GM10248 (cell line): ENCODE measurements at regions not wholly inside any gene's neighbourhood (a gene's known extent, or its start where the extent isn't known, plus 50 kb on each side); places are given as distances from the start of the nearest gene placed in this dataset.
A peak's percentile ranks its signal among the peaks of the same experiment; 100 is the strongest.
"Not testable (repeated sequence)": the region's sequence is repeated elsewhere in the genome, so short reads cannot be mapped to it uniquely, and the experiment has no call there.

ENCODE experiments used
- CTCF ChIA-PET: fragments of 300-600 bp; sonication (Branson Sonifier 250); formaldehyde crosslinking; extraction: SDS; loops from one replicate; lab custom pipeline; 2021; ENCODE audit warnings: antibody characterized with exemption; lab: Yijun Ruan, JAX
- POLR2A ChIA-PET: fragments of 350-650 bp; sonication (Branson Sonifier 250); formaldehyde crosslinking; extraction: SDS; loops from one replicate; lab custom pipeline; 2020; ENCODE audit warnings: antibody characterized with exemption; lab: Yijun Ruan, JAX
- DNase-seq: peaks from one replicate; pipeline ENCODE4 v3.0.0; 2012; ENCODE audit errors: extremely low spot score
- TF ChIP-seq, protein P1 (sequence below): IDR thresholded peaks from 2 replicates; pipeline ENCODE4 v1.5.1; 2012; ENCODE audit warnings: mild to moderate bottlenecking, low read depth; ENCODE audit errors: extremely low read depth, missing control alignments, control extremely low read depth

- no peak for DNase-seq
- TF ChIP-seq, protein P1, sequence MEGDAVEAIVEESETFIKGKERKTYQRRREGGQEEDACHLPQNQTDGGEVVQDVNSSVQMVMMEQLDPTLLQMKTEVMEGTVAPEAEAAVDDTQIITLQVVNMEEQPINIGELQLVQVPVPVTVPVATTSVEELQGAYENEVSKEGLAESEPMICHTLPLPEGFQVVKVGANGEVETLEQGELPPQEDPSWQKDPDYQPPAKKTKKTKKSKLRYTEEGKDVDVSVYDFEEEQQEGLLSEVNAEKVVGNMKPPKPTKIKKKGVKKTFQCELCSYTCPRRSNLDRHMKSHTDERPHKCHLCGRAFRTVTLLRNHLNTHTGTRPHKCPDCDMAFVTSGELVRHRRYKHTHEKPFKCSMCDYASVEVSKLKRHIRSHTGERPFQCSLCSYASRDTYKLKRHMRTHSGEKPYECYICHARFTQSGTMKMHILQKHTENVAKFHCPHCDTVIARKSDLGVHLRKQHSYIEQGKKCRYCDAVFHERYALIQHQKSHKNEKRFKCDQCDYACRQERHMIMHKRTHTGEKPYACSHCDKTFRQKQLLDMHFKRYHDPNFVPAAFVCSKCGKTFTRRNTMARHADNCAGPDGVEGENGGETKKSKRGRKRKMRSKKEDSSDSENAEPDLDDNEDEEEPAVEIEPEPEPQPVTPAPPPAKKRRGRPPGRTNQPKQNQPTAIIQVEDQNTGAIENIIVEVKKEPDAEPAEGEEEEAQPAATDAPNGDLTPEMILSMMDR = no peak
- ChIA-PET POLR2A (no interaction called here), CTCF (interaction anchor here (1.5 kb wide), 1 partner anchor 12 kb away, joined by 4 read pairs; no protein-coding TSS in a partner anchor)
Observed at GRCh38 chr2:47728551-47728950, 54.4 kb upstream of the MSH6 start.

DNA sequence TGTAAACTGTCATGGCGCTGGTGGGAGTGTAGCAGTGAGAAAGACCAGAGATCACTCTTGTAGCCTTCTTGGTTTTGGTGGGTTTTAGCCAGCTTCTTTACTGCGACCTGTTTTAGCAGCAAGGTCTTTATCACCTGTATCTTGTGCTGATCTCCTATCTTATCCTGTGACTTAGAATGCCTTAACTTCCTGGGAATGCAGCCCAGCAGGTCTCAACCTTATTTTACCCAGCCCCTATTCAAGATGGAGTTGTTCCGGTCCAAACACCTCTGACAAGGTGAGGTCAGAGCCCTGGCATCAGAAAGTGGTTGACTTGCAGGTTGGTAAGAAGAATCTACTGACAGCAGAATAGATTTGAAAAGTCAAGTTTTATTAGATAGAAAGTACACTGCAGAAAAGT, 55.0 kb upstream of the MSH6 start:
- no peak for DNase-seq
- CTCF ChIA-PET = interaction anchor here (1.7 kb wide), 1 partner anchor 39 kb away, joined by 5 read pairs; no protein-coding TSS in a partner anchor
- TF ChIP-seq, protein P1 = no peak
- POLR2A ChIA-PET = no interaction called here

GRCh38 chr2:47726978-47727377, 56.0 kb upstream of the MSH6 start:
- CTCF ChIA-PET = interaction anchor here (1.1 to 1.7 kb wide), 4 partner anchors 12 to 403 kb away, joined by 3 to 5 read pairs (median 4); no protein-coding TSS in a partner anchor
- DNase-seq, POLR2A ChIA-PET: not testable (repeated sequence)

- CTCF ChIA-PET = interaction anchor here (0.9 to 2.3 kb wide), 3 partner anchors 9 to 338 kb away, joined by 3 to 11 read pairs (median 4); no protein-coding TSS in a partner anchor
- TF ChIP-seq, protein P1 = no peak
- POLR2A ChIA-PET = no interaction called here
Observed at GRCh38 chr2:47725808-47726207, 57.1 kb upstream of the MSH6 start.

DNA sequence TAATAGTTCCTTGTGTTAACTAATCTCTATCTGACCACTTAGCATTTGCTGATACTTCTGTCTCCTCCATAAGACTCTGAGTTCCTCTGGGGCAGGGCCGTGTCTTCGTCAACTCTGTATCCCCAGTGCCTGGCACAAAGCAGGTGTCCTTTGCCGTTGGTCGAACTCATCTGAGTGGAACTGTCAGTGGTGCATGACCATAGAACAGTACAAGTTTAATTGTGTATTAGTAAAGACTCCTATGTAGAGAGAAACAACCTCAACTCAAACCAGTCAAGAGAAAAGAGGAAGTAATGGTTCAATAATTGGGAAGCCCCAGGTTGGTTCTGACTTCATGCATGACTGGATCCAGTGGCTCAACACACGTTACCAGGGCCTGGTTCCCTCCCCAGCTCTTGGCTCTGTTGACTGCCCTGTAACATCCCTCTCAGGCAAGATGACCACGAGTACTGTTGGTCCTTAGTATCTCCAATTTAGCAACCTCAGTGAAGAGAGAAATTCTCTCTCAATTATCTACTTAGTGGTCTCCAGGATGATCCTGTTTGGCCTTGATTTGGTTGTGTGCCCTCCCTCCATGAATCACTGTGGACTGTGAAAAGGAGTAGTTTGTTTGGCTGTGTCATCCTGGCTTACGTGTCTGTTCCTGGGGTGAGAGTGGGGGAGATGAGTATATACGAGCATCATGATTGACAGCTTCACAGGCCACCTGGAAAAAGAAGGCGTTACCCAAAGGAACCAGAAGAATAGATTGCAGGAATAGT, 58.5 kb upstream of the MSH6 start:
- DNase-seq = peak; percentile 78
- TF ChIP-seq, protein P1 = no peak
- ChIA-PET CTCF (interaction anchor here (0.6 to 2.3 kb wide), 3 partner anchors 11 to 43 kb away, joined by 3 to 11 read pairs (median 4); no protein-coding TSS in a partner anchor), POLR2A (interaction anchor here (1.0 kb wide), 1 partner anchor 59 kb away, joined by 3 read pairs; no protein-coding TSS in a partner anchor)

More at GRCh38 chr2:47725808-47726207, 57.1 kb upstream of the MSH6 start:
- DNase-seq = no peak

- ChIA-PET CTCF (no interaction called here), POLR2A (no interaction called here)
- TF ChIP-seq, protein P1 = no peak
- no peak for DNase-seq
Observed at GRCh38 chr2:47721296-47721695, 61.6 kb upstream of the MSH6 start.

GRCh38 chr2:47720559-47720958, 62.4 kb upstream of the MSH6 start:
- no peak for DNase-seq
- TF ChIP-seq, protein P1 = no peak
- ChIA-PET CTCF (interaction anchor here (1.4 to 4.0 kb wide), 2 partner anchors 11 to 46 kb away, joined by 3 to 16 read pairs; no protein-coding TSS in a partner anchor), POLR2A (no interaction called here)
